GM21423 (cell line): ENCODE measurements at regions not wholly inside any gene's neighbourhood (a gene's known extent, or its start where the extent isn't known, plus 50 kb on each side); places are given as distances from the start of the nearest gene placed in this dataset.
"Not testable (repeated sequence)": the region's sequence is repeated elsewhere in the genome, so short reads cannot be mapped to it uniquely, and the experiment has no call there.

Experiments used
- ATAC-seq: cut with Tn5 transposase; IDR thresholded peaks from one replicate; pipeline ENCODE4 v1.9.1; 2021; ENCODE audit warnings: mild to moderate bottlenecking, moderate library complexity; ENCODE audit not compliant: unreplicated experiment

- ATAC-seq, result no peak
These were observed 133.4 kb downstream of the MACC1 start for GRCh38 chr7:20083781-20084180.

GRCh38 chr7:20079080-20079479 lies 138.1 kb downstream of the MACC1 start:
- no peak for ATAC-seq

- no peak for ATAC-seq
These were observed 140.3 kb downstream of the MACC1 start for GRCh38 chr7:20076835-20077234.

DNA sequence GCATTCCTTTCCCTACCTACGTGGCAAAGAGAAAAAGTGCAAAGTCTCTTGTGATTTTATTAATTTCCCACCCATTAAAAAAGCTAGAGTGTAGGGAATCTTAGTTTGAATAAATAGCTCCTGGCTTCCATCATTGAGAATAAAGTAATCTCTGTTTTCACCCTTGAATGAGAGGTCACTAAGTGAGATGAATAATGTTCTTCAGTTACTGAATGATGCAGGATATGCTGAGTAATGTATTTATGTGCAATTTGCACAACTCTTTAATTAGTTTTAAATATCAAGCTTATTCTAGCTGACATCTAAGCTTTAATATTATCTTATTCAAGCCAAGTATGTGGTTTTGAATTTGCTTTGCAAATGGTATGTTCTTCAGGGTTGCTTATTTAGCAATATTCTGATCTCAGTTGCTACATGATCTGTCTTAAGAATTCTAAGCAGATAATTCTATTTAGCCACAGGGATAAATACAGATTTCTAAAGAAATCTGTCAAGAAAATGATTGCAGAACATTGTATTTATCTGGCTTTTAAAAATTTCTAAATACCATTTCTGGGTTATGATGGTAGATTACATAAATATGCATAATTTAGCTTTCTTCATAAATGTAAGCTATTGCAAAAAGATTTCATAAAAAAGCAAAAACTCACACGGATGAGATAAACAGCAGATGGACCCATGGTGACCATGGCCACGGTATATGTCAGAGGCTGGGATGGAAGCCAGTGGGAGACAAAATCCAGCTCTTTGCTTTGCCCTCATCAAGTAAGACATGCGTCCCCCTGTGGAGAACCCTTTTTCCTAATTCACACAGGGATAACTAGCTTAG lies 141.0 kb downstream of the MACC1 start:
- no peak for ATAC-seq

- ATAC-seq, result no peak
These were observed 141.7 kb downstream of the MACC1 start for GRCh38 chr7:20075440-20075839.

DNA sequence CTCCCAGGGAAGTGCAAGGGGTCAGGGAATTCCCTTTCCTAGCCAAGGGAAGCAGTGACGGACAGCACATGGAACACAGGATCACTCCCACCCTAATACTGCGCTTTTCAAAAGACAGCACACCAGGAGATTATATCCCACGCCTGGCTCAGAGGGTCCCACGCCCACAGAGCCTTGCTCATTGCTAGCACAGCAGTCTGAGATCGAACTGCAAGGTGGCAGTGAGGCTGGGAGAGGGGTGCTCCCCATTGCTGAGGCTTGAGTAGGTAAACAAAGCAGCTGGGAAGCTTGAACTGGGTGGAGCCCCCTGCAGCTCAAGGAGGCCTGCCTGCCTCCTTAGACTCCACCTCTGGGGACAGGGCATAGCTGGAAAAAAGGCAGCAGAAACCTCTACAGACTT lies 149.2 kb downstream of the MACC1 start:
- not testable (repeated sequence) for ATAC-seq

DNA sequence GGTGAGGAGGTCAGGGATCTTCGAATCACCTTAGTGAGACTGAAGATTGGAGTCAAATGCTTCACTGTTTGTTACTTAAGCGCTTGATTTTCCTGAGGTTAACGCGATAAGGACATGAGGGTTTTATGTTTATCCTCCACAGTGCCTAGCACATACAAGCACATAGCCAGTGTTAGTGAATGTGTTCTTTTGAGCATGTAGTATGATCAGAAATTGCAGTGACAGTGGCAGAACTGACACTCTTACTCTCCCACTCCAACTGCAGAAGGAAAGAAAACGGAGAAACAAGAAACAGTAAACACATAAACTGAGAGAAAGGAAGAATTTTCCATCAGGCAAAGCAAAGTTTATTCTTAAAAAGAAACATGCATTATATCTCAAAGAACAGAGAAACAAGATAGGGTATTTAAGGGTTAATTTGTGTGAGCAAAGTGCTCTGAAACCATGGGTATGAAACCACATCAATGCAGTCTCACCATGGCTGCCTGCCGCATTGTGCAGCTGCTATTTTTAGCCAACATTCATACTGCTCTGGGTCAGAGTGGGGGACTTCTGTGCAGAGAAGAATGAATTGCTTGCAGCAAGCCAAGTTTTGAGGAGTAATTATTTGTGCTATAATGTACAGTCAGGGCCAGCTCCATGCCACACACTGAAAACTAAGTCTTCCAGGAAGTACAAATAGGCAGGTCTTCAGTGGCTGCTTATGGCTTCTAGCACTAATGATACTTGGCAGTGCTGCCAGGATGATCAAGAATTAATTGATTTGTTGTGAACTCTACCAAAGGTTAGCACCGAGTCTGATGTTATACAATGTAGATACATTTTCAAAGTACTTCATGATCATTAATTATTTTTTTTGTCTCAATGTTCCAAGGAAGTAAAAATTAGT lies 152.0 kb downstream of the MACC1 start:
- peak; percentile 99 for ATAC-seq

DNA sequence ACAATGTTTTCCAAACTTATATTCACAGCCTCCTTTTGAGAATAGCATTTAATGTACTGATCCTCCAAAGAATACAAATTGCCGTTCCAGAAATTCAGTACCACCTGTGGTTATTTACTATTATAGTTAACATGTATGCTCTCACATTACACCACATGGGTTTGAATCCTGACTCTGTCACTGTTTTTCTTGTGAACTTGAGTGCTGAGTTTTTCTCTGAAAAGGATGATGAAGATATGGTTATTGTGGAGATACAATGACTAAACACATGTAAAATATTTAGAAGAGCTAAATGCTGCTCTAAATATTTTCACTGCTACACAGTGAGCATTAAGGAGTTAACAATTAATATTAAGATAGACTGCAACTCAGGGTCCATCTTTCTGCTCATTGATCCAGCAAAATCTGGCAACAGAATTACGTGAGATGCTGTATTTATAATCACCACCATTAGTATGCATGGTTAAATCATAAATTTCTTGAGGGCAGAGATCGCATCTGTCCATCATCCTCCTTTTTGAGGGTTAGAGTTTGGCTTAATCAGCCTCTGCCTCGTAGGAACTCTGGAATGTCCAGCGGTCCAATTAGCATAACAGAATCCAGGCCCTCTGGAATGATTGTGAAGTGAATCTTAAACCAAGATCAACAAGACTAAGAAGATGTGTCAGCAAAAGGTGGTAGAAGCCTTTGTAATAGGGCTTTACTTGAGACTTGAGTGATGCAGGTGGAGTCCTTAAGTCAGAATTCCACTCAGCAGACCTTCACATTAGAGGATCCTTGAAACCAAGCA lies 152.8 kb downstream of the MACC1 start:
- peak; percentile 7 for ATAC-seq

- ATAC-seq, result no peak
These were observed 153.5 kb downstream of the MACC1 start for GRCh38 chr7:20063644-20064043.

DNA sequence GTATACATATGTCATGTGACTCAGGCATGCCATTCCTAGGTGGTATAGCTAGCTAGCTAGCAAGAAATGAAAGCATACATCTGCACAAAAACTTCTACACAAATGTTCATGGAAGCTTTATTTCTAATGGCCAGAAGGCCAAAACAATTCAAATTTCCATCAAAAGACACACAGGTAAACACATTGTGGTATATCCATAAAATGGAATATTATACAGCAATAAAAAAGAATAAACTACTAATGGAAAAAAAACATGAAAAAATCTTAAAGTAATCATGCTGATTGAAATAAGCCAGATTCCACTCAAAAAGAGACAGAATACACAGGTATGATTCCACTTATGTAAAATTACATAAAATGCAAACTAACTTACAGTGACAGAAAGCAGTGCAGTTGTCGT lies 154.3 kb downstream of the MACC1 start:
- ATAC-seq, result no peak

- ATAC-seq, result no peak
These were observed 163.7 kb downstream of the MACC1 start for GRCh38 chr7:20053334-20054104.

DNA sequence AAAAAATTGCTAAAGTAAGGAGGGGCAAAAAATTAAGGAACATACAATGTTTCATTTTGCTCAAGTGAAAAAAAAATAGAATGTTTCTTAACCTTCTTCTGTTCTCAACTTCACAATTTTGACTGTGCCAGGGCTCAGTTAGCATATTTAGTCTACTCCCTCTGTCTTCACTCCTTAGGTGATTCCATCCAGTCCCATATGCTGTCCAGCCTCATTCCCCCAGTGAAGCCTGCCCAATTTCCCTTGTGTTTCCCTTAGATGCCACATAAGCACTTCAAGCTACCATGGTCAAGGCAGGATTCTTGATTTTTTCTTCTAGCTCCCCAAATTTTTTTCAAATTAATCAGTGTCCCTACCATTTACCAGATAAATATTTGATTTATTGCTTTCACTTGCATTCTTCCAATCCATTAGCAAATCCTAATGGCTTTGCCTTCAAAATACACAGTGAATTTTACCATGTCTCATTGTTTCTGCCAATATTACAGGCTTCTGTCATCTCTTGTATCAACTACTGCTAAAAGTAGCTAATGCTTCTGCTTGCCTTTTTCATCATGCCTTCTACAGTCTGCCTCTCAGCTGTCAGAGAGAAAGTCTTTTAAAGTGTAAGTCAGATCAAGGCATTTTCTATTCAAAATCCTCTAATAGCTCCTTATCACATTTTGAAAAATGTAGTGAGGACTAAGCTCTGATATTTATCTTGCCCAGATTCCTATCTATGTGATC lies 166.8 kb downstream of the MACC1 start:
- no peak for ATAC-seq

GRCh38 chr7:20038676-20039075 lies 178.5 kb downstream of the MACC1 start:
- no peak for ATAC-seq

GRCh38 chr7:20035279-20035875 lies 181.8 kb downstream of the MACC1 start:
- ATAC-seq, result no peak

DNA sequence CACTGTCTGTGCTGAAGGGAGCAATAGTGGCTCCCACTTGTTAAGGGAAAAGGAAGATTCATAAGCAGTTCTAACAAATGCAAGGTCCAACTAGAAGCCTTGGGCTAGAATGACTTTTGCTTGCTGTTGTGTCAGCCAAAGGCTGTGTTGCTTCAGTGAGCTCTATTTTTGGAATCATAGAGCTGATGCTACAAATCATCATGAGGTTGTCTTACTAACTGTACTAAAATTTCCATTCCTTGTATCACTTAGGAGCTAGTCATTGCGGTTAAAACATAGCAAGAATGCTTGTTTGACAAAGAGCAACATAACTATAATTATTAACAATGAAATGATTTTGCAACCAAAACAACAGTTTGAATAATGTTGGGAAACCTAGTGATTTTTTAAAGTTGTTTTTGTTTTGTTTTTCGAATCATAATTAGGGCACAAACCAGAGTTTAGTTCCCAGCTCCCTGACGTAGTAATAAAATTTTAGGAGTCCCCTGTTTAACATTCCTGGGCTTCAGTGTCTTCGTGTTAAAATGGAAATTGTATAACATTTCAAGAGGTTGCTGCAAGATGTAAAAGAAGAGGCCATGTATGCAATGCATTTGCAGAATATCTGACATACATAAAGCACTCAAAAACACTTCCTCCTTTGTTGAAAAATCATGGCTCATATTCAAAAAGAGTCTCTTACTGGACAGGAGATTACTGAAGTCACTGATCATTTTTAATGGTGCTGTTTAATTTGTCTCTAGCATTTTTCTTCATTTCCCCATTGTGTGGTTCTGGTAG lies 183.4 kb downstream of the MACC1 start:
- ATAC-seq, result no peak

DNA sequence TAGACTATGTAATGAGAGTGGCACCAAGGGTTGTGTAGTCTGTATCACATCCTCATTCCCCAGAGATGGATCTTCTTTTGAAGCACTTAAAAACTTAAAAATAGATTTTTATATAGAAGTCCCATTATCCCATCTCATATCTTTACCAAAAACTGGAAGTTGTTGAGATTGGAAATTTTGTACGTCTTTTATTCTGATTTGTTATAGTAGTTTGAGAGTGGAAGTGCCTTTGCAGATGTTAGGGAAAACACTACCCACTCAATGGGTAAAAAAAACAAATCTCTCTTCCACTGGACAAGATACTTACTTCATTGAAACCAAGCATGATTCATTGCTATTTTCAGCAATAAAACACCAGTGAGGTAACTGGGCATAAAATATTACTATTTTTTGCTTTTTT lies 184.4 kb downstream of the MACC1 start:
- no peak for ATAC-seq

GRCh38 chr7:20030915-20031362 lies 186.2 kb downstream of the MACC1 start:
- ATAC-seq, result peak; percentile 43

GRCh38 chr7:20030417-20030816 lies 186.8 kb downstream of the MACC1 start:
- peak; percentile 84 for ATAC-seq
